HG03196 (cell line): ENCODE measurements at regions not wholly inside any gene's neighbourhood (a gene's known extent, or its start where the extent isn't known, plus 50 kb on each side); places are given as distances from the start of the nearest gene placed in this dataset.

ENCODE experiments used
- ATAC-seq: cut with Tn5 transposase; IDR thresholded peaks from one replicate; pipeline ENCODE4 v1.9.1; 2021; ENCODE audit not compliant: unreplicated experiment

GRCh38 chr9:106580546-106580945 is 282.4 kb upstream of the ZNF462 start:
- no peak for ATAC-seq

GRCh38 chr9:106581973-106582372 is 281.0 kb upstream of the ZNF462 start:
- no peak for ATAC-seq

DNA sequence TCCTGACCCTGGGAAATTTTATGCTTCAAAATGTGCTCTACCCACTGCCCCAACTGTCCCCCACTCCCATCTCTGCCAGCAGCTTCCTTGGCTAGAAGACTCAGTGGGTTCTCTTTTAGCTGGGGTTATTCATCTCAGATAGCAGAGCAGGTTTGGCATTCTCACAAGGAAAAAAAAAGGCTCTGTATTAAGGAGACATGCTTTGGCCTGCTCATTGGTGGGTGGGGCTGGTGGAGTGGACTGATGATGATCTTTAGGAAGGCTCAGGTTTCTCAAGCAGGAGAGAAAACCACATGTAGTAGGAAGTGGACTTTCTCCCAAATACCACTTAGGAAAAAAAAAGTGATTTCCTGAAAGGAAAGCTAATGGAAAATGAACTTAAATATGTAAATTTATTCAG is 279.2 kb upstream of the ZNF462 start:
- ATAC-seq = no peak

- ATAC-seq = no peak
Measured at GRCh38 chr9:106587042-106587441, 275.9 kb upstream of the ZNF462 start.

DNA sequence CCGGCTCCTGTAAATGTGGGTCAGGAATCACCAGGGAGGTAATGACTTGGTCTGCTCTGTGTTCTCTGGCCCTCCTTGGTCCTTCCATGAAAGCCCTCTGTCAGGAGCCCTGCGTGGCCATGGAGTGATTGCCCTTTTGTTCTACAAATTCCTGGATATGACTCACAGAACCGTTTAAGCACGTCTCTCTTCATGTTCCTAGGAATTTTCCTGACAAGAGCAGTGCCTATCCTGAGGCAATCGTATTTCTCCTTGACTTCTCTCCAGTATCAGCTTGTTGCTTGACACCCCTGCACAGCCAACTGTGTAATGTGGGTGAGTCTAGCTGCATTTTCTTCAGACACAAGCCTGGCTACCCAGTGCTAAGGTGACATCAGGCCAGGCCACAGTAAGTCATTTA is 274.3 kb upstream of the ZNF462 start:
- ATAC-seq = no peak

GRCh38 chr9:106590759-106591505 is 272.0 kb upstream of the ZNF462 start:
- ATAC-seq = no peak

- ATAC-seq = no peak
Measured at GRCh38 chr9:106593201-106593600, 269.8 kb upstream of the ZNF462 start.

DNA sequence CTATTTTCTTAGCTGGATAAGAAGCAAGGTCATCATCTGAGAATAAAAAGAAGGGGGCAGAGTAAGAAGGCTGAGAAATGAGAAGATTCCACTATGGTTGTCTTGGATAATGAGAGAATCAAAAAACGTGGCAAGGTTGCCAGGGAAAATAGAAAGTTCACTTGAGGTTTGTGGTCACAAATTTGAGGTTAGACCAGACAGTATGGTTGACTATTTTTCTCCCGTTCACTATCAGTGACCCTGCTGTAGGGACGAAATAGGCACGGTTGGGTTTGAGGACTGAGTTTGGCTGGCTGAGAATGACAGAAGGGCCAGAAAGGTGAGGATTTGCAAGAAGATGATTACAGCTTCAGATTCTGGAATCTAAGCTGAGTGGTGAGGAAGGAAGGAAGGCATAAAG is 266.0 kb upstream of the ZNF462 start:
- ATAC-seq = no peak

GRCh38 chr9:106600955-106601560 is 261.9 kb upstream of the ZNF462 start:
- no peak for ATAC-seq

GRCh38 chr9:106602344-106602743 is 260.6 kb upstream of the ZNF462 start:
- no peak for ATAC-seq

DNA sequence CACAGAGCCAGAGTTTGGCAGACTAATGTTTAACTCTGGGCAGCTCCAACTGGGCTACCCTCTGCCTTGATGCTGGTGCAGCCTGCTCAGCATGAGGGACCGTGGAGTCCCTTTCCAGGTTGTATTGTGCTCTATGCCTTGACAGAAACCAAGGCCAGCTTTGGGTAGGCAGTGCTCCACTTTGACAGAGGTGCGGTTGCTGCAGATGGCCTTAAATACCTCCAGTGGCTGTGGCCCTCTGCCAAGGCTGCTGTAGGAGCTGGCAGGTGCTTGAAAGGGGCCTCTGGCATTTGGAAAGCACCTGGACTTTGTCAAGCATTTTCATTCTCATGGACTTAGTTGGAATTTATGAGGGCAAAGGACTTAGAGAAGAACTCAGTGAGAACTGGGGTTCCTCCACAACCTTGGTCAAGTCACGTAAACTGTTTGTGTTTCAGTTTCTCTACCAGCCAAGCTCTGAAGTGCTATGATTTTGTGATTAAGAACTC is 249.7 kb upstream of the ZNF462 start:
- no peak for ATAC-seq

- no peak for ATAC-seq
Measured at GRCh38 chr9:106615118-106615889, 247.7 kb upstream of the ZNF462 start.

DNA sequence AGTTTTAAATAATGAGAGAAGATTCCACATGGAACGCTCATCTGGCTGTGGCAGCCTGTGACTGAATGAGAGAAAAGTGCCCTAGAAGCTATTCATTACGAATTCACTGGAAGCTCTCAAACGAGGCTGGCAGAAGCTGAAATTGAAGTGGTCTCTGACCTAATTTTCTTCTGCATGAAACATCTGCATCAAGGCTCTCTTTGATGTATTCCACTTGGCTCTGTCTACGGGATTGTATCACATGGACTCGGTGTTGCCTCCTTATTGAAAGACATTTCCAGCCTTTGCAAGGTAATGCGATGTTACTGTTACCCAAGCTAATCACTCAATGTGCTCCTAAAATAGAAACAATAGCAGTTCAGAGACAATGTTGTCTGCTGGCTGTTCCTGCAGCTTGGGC is 246.9 kb upstream of the ZNF462 start:
- no peak for ATAC-seq

DNA sequence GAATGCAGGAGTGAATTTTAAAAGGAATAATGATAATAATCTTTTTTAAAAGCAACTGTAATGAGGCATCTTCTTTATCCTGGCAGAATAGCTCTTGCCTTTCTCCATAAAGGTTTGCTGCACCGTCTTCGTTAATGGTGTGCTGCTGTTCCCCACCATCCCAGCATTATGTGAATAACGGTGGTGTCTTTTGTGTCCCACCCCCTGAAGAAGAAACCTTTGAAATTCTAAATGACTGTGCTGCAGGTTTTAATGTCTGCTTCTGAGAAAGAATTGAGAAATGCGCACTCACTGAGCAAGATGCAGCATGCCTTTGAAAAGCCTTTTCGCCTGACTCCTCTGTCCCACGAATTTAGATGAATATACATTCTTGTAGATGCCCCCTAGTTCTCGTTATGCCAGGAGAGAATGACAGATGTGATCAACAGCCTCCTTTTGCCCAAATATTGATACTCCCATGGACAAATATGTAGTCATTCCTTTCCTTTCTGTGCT is 246.1 kb upstream of the ZNF462 start:
- no peak for ATAC-seq

- no peak for ATAC-seq
Measured at GRCh38 chr9:106619211-106619610, 243.8 kb upstream of the ZNF462 start.

DNA sequence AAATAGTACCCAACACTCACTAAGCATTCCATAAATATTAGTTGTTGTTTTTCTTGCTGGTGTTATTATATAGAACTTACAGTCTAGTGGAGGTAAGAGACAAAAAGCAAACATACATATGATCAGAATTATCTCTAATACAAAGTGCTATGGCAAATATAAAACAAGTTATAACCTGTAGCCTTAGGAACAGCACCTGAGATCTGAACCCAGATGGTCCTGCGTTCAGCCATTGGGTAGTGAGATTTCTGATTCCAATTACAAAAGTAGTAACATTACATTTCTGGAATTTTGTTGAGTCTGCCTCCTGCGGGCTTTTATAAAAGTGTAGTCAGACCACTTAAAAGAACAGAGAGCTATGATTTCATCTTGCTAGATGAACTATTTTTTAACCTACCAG is 242.9 kb upstream of the ZNF462 start:
- ATAC-seq = no peak

GRCh38 chr9:106620866-106621265 is 242.1 kb upstream of the ZNF462 start:
- no peak for ATAC-seq

DNA sequence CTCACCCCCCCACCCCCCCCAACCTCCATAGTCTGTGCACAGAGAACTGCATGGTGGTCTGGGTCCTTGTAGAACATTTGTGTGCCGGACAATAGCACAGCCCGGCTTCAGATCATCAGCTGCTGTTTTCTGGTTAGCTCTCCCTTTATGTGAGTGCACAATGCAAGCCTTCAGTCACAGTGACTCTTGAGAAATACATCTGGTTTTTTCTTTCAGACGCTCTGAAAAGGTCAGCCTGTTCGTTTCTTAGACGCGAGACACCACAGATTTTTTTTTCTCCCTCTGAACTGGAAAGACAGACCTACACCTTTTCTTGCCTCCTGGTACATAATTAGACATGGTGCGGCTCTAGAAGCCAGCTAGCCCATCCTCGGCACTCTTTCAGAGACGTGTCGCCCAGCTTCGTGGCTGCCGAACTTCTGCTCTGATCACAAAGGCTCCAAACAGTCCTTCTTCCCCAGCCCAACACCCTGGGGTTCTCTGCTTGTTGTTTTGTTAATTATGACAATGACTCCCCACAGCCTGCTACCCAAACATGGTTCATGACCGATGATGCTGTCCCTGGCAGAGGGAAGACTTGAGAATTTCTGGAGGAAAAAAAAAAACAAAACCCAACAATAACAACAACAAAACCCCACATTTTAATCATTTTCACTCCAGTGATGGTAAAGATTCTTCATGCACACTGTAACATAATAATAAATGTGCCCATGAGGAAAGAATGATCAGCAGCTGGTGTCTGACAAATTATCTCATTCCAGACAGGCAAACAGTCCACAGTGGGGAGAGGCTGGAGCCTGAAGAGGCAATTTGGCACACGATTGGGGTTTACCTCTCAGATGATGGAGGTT is 241.4 kb upstream of the ZNF462 start:
- ATAC-seq = no peak

DNA sequence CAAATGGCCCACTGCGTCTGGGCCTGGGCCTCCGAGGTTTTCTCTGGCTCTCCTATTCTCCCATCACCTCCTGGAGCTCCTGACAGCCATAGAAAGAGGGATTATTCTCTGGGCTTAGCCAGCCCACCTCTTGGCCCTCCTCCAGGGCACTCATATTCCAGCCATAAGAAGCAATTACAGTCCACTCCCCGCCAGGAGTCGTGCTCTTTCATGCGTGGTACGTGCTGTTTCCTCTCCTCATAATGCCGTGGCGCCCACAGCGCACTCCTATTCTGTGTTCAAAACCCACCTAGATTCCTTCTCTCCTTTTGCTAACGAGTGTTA is 240.8 kb upstream of the ZNF462 start:
- ATAC-seq = no peak

DNA sequence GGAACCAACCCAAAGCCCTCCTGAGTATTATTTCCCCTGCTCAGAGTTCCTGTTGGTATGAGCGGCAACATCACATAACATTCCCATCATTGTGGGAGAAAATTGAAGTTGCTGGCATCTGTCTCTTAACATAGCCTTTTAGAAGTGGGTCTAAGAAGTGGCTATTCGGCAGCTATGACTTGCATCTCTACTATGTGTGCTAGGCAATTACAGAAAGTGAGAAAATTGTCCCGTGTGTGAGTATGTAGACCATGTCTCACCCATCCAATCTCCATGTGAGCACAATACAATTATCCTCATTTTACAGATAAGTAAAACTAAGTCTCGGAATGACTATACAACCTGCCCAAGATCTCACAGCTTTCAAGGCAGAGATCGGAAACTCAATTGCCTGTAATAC is 239.4 kb upstream of the ZNF462 start:
- no peak for ATAC-seq

DNA sequence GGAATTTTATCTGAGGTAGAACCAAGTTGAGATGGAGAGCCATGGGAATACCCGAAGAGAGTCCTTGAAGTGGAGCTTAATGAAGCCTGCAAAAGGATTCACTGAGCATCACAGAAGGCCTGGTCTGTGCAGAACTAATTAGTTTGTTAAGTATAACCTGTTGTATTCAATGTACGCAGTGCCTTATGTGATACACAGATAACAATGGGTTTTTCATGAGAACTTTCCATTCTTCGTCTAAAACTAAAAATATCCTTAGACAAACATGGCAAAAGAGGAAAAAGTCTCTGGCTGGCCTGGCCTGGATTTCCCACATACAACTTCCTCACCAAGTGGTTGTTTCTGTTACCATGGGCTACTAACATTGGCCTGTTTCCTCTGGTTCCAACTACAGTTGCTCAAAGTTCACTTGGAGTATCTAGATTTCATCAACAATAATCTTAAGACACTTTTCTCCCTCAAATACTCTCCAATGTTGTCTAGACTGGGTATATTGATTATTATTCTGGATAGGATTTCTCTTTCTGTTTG is 237.6 kb upstream of the ZNF462 start:
- ATAC-seq = no peak
